Gastroesophageal sphincter (tissue), 4 donors: ENCODE measurements at regions not wholly inside any gene's neighbourhood (a gene's known extent, or its start where the extent isn't known, plus 50 kb on each side); places are given as distances from the start of the nearest gene placed in this dataset.

ENCODE experiments used
- ATAC-seq: fragments of 150-250 bp; one replicate; pipeline ENCODE4 v1.9.1; 2016; ENCODE audit warnings: mild to moderate bottlenecking, moderate library complexity
- H3K27ac ChIP-seq, 4 donors: fragments of 200-600 bp; sonication (generic) in 3 of 4; 1 replicate in 3 of 4; 2 replicates in 1 of 4; pipeline ENCODE4 v1.5.1; 2016 to 2019
- H3K27me3 ChIP-seq: fragments of 200-600 bp; sonication (generic); one replicate; pipeline ENCODE4 v1.5.1; 2019
- H3K36me3 ChIP-seq, 2 donors: fragments of 200-600 bp; sonication (generic); one replicate each; pipeline ENCODE4 v1.5.1; 2019; ENCODE audit warnings: control low read depth in 1 of 2
- H3K4me1 ChIP-seq, 3 donors: fragments of 200-600 bp; sonication (generic); 1 replicate in 2 of 3; 2 replicates in 1 of 3; pipeline ENCODE4 v1.5.1; 2016 to 2019; ENCODE audit warnings: control low read depth in 2 of 3
- H3K4me3 ChIP-seq, 2 donors: fragments of 200-600 bp; sonication (generic); one replicate each; pipeline ENCODE4 v1.5.1; 2019; ENCODE audit warnings: mild to moderate bottlenecking in 1 of 2, moderate library complexity in 1 of 2
- H3K9me3 ChIP-seq, 3 donors: fragments of 200-600 bp; sonication (generic); one replicate each; pipeline ENCODE4 v1.5.1; 2017 to 2019; ENCODE audit warnings: control low read depth in 2 of 3
- CTCF ChIP-seq, 4 experiments: fragments of 200-600 bp in 2 of 4; fragments of 450-650 bp in 2 of 4; sonication (generic) in 1 of 4; IDR thresholded peaks; one replicate each; pipeline ENCODE4 v1.5.1; 2017 to 2019; ENCODE audit warnings: antibody characterized with exemption in 4 of 4, mild to moderate bottlenecking in 2 of 4, moderate library complexity in 2 of 4
- EP300 ChIP-seq: sonication (generic); formaldehyde crosslinking; IDR thresholded peaks from one replicate; pipeline ENCODE4 v1.6.1; 2017; ENCODE audit warnings: antibody characterized with exemption, mild to moderate bottlenecking
- POLR2A ChIP-seq, 2 donors: fragments of 450-650 bp; IDR thresholded peaks; one replicate each; pipeline ENCODE4 v1.6.1; 2017; ENCODE audit warnings: antibody characterized with exemption in 2 of 2, mild to moderate bottlenecking in 2 of 2, moderate library complexity in 1 of 2
- POLR2AphosphoS5 ChIP-seq: sonication (generic); formaldehyde crosslinking; IDR thresholded peaks from one replicate; pipeline ENCODE4 v1.6.1; 2017; ENCODE audit warnings: antibody characterized with exemption
- WGBS, 2 donors: methylation state at CpG; one replicate each; pipeline ENCODE4 v1.1.5; 2018; ENCODE audit warnings: low coverage in 1 of 2; 5-methylcytosine and 5-hydroxymethylcytosine counted together

GRCh38 chr11:28657378-28658030 lies 549.3 kb downstream of the METTL15 start:
- Histone ChIP-seq H3K4me1 (no peaks in the 10 kb centered on the region), H3K36me3 (no peaks in the 10 kb centered on the region), H3K4me3 (no peak overlapping the region), H3K9me3 (no peaks in the 10 kb centered on the region), H3K27me3 (no peaks in the 10 kb centered on the region), H3K27ac (no peak overlapping the region)
- no peak for TF ChIP-seq POLR2A (IDR thresholded peaks at IDR 0.05)
- no peak for TF ChIP-seq EP300
- no peak for TF ChIP-seq CTCF (IDR thresholded peaks at IDR 0.05)
- TF ChIP-seq POLR2AphosphoS5: no peak
- no peak for ATAC-seq
- WGBS, 2 donors: 46 to 49% methylated on average over 5 of the region's 5 CpGs

GRCh38 chr11:28654191-28654590 lies 546.0 kb downstream of the METTL15 start:
- no peak for TF ChIP-seq POLR2AphosphoS5
- TF ChIP-seq CTCF (IDR thresholded peaks at IDR 0.05): no peak
- TF ChIP-seq POLR2A (IDR thresholded peaks at IDR 0.05): no peak
- no peak for TF ChIP-seq EP300
- no peaks in the 10 kb centered on the region for H3K9me3 ChIP-seq
- WGBS, 2 donors: 64 to 71% methylated on average over 3 of the region's 3 CpGs
- H3K27me3 ChIP-seq: no peaks in the 10 kb centered on the region
- ATAC-seq: no peak
- no peak overlapping the region for H3K4me3 ChIP-seq
- H3K27ac ChIP-seq: no peak overlapping the region
- no peaks in the 10 kb centered on the region for H3K4me1 ChIP-seq
- H3K36me3 ChIP-seq: no peaks in the 10 kb centered on the region

- no peak for ATAC-seq
- Histone ChIP-seq H3K4me3 (no peak overlapping the region), H3K27ac (no peak overlapping the region), H3K9me3 (no peaks in the 10 kb centered on the region), H3K27me3 (no peaks in the 10 kb centered on the region), H3K4me1 (no peaks in the 10 kb centered on the region), H3K36me3 (no peaks in the 10 kb centered on the region)
- no peak for TF ChIP-seq EP300
- no peak for TF ChIP-seq POLR2A (IDR thresholded peaks at IDR 0.05)
- TF ChIP-seq POLR2AphosphoS5: no peak
- no peak for TF ChIP-seq CTCF (IDR thresholded peaks at IDR 0.05)
- 81 to 85% methylated on average over 2 to 5 of the region's 5 CpGs for WGBS, 2 donors
Measured at GRCh38 chr11:28649922-28650321, 541.7 kb downstream of the METTL15 start.

GRCh38 chr11:28636566-28636965 lies 528.4 kb downstream of the METTL15 start:
- ATAC-seq: no peak
- 50 to 57% methylated on average over 2 of the region's 2 CpGs for WGBS, 2 donors
- Histone ChIP-seq H3K9me3 (peaks cover 0 to under 1% (median 0%) of the 10 kb centered on the region in 3 donors), H3K4me1 (no peaks in the 10 kb centered on the region), H3K36me3 (no peaks in the 10 kb centered on the region), H3K27me3 (no peaks in the 10 kb centered on the region), H3K27ac (no peak overlapping the region), H3K4me3 (no peak overlapping the region)
- TF ChIP-seq POLR2A (IDR thresholded peaks at IDR 0.05) (no peak), EP300 (no peak), POLR2AphosphoS5 (no peak), CTCF (IDR thresholded peaks at IDR 0.05) (no peak)

- Histone ChIP-seq H3K36me3 (no peaks in the 10 kb centered on the region), H3K27ac (no peak overlapping the region), H3K4me3 (no peak overlapping the region), H3K4me1 (no peaks in the 10 kb centered on the region), H3K9me3 (no peaks in the 10 kb centered on the region), H3K27me3 (no peaks in the 10 kb centered on the region)
- TF ChIP-seq POLR2A (IDR thresholded peaks at IDR 0.05) (no peak), POLR2AphosphoS5 (no peak), EP300 (no peak), CTCF (IDR thresholded peaks at IDR 0.05) (no peak)
- 20 to 50% methylated on average over 2 of the region's 4 CpGs for WGBS, 2 donors
- ATAC-seq: no peak
Measured at GRCh38 chr11:28636033-28636432, 527.8 kb downstream of the METTL15 start.
